ENCODE measurements at regions not wholly inside any gene's neighbourhood (a gene's known extent, or its start where the extent isn't known, plus 50 kb on each side); places are given as distances from the start of the nearest gene placed in this dataset.

DNA sequence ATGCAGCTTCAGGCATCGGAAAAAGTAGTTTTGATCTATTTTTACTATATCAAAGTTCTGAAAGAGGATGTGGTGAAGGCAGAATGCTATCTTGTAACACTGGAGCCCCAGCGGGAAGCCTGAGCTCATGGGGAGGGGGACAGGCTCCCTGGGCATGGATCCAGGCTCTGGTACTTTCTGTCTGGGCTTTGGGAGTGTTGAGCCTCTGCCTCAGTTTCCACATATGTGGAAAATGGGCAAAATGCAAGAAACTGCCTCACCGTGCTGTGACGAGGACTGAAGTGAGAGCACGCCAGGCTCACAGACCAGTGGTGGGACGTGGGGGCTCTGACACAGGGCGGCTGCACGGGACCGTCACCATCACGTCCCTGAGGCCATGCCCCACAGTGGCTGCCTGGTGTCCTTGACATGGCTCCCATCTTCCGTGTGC lies 182.9 kb upstream of the SHH start:
- TF ChIP-seq, protein P1, sequence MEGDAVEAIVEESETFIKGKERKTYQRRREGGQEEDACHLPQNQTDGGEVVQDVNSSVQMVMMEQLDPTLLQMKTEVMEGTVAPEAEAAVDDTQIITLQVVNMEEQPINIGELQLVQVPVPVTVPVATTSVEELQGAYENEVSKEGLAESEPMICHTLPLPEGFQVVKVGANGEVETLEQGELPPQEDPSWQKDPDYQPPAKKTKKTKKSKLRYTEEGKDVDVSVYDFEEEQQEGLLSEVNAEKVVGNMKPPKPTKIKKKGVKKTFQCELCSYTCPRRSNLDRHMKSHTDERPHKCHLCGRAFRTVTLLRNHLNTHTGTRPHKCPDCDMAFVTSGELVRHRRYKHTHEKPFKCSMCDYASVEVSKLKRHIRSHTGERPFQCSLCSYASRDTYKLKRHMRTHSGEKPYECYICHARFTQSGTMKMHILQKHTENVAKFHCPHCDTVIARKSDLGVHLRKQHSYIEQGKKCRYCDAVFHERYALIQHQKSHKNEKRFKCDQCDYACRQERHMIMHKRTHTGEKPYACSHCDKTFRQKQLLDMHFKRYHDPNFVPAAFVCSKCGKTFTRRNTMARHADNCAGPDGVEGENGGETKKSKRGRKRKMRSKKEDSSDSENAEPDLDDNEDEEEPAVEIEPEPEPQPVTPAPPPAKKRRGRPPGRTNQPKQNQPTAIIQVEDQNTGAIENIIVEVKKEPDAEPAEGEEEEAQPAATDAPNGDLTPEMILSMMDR (IDR thresholded peaks at IDR 0.05), result no peak
- TF ChIP-seq EP300 (IDR thresholded peaks at IDR 0.05) (no peak), POLR2AphosphoS5 (IDR thresholded peaks at IDR 0.05) (no peak), POLR2A (IDR thresholded peaks at IDR 0.05) (no peak)
